ENCODE measurements at regions not wholly inside any gene's neighbourhood (a gene's known extent, or its start where the extent isn't known, plus 50 kb on each side); places are given as distances from the start of the nearest gene placed in this dataset.

DNA sequence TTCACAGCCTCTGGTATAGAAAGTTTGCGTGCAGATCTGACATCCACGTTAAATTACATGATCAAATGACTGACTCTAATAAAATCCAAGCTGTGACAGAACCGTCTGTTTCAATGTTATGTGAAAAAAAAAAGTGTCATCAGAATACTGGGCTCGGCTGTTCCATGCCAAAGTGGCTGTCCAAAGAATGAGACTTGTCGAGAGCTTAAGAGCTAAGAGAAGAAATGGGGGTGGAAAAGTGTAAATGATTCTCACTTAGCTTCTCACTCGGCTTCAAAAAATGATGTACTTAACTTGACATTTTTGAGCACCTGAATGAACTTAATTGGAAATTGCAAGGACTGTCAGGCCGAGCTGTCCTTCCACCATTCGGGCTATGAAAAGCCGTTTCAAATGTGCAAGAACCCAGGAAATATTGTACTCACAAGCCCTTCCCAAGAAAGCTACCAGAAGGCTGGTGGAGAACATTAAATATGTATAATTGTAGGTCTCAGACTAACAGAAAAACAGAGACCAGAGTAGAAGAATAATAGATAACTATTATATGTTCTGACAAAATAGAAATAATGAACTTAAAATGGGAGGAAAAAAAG, 78.0 kb downstream of the DIO3 start:
- TF ChIP-seq, protein P1, sequence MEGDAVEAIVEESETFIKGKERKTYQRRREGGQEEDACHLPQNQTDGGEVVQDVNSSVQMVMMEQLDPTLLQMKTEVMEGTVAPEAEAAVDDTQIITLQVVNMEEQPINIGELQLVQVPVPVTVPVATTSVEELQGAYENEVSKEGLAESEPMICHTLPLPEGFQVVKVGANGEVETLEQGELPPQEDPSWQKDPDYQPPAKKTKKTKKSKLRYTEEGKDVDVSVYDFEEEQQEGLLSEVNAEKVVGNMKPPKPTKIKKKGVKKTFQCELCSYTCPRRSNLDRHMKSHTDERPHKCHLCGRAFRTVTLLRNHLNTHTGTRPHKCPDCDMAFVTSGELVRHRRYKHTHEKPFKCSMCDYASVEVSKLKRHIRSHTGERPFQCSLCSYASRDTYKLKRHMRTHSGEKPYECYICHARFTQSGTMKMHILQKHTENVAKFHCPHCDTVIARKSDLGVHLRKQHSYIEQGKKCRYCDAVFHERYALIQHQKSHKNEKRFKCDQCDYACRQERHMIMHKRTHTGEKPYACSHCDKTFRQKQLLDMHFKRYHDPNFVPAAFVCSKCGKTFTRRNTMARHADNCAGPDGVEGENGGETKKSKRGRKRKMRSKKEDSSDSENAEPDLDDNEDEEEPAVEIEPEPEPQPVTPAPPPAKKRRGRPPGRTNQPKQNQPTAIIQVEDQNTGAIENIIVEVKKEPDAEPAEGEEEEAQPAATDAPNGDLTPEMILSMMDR (tag by site-specific recombination; IDR thresholded peaks at IDR 0.05), result no peak
- TF ChIP-seq YY1 (tag by site-specific recombination; IDR thresholded peaks at IDR 0.05), result no peak
- TF ChIP-seq ZNF426 (tag by site-specific recombination; IDR thresholded peaks at IDR 0.05), result no peak
- TF ChIP-seq, protein P2, sequence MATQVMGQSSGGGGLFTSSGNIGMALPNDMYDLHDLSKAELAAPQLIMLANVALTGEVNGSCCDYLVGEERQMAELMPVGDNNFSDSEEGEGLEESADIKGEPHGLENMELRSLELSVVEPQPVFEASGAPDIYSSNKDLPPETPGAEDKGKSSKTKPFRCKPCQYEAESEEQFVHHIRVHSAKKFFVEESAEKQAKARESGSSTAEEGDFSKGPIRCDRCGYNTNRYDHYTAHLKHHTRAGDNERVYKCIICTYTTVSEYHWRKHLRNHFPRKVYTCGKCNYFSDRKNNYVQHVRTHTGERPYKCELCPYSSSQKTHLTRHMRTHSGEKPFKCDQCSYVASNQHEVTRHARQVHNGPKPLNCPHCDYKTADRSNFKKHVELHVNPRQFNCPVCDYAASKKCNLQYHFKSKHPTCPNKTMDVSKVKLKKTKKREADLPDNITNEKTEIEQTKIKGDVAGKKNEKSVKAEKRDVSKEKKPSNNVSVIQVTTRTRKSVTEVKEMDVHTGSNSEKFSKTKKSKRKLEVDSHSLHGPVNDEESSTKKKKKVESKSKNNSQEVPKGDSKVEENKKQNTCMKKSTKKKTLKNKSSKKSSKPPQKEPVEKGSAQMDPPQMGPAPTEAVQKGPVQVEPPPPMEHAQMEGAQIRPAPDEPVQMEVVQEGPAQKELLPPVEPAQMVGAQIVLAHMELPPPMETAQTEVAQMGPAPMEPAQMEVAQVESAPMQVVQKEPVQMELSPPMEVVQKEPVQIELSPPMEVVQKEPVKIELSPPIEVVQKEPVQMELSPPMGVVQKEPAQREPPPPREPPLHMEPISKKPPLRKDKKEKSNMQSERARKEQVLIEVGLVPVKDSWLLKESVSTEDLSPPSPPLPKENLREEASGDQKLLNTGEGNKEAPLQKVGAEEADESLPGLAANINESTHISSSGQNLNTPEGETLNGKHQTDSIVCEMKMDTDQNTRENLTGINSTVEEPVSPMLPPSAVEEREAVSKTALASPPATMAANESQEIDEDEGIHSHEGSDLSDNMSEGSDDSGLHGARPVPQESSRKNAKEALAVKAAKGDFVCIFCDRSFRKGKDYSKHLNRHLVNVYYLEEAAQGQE (tag by site-specific recombination; IDR thresholded peaks at IDR 0.05), result no peak
- TF ChIP-seq, protein P3, sequence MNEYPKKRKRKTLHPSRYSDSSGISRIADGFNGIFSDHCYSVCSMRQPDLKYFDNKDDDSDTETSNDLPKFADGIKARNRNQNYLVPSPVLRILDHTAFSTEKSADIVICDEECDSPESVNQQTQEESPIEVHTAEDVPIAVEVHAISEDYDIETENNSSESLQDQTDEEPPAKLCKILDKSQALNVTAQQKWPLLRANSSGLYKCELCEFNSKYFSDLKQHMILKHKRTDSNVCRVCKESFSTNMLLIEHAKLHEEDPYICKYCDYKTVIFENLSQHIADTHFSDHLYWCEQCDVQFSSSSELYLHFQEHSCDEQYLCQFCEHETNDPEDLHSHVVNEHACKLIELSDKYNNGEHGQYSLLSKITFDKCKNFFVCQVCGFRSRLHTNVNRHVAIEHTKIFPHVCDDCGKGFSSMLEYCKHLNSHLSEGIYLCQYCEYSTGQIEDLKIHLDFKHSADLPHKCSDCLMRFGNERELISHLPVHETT (tag by site-specific recombination; IDR thresholded peaks at IDR 0.05), result no peak
- TF ChIP-seq ZNF311 (tag by site-specific recombination; IDR thresholded peaks at IDR 0.05; ENCODE audit: borderline replicate concordance), result no peak
- TF ChIP-seq ZNF423 (tag by site-specific recombination; IDR thresholded peaks at IDR 0.05), result no peak
- TF ChIP-seq, protein P4, sequence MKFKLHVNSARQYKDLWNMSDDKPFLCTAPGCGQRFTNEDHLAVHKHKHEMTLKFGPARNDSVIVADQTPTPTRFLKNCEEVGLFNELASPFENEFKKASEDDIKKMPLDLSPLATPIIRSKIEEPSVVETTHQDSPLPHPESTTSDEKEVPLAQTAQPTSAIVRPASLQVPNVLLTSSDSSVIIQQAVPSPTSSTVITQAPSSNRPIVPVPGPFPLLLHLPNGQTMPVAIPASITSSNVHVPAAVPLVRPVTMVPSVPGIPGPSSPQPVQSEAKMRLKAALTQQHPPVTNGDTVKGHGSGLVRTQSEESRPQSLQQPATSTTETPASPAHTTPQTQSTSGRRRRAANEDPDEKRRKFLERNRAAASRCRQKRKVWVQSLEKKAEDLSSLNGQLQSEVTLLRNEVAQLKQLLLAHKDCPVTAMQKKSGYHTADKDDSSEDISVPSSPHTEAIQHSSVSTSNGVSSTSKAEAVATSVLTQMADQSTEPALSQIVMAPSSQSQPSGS (tag by site-specific recombination; IDR thresholded peaks at IDR 0.05; ENCODE audit: low read depth), result no peak
